ENCODE measurements at regions not wholly inside any gene's neighbourhood (a gene's known extent, or its start where the extent isn't known, plus 50 kb on each side); places are given as distances from the start of the nearest gene placed in this dataset.

DNA sequence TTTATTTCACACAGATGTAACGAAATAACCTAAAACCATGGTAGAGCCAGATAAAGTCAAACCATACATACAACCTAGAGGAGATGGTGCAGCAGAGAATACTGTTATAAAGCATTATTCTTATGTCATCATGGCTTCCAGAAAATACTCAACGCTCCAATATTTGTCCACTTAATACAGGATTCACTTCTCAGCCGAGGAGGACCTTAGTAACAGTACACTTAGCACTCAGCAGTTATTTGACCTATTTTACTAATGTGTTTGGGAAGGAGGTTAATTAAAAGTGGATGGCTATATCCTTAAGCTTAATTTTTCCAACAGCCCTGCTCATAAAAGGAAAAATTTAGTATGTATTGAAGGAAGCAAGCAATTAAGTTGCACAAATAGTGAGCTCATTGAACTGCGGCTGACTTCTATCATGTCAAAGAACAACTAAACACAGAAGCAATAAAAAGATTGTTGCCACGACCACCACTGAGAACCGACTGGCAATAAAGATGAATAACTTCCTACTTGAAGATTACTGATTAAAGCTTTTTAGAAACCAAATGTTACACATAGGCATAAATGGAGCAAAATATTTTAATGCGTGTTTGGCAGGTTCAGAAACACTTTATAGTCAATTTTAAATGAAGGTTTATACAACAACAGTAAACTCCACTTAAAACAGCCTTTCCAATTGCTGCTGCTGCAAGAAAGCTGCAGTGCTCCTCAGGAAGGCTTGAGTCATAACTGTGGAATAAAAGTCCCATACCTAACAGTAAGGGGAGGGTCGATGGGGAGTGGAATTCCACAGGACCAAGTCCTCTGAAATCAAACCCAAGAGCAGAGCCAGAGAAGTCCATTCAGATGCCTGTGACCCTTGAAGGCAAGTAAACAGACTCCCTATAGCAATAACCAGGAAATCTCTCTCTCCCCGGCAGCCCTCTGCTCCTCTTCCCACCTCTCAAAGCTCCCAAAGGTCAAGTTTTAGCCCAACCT, 218.9 kb upstream of the CDKN3 start:
- DNase-seq, result no peak

DNA sequence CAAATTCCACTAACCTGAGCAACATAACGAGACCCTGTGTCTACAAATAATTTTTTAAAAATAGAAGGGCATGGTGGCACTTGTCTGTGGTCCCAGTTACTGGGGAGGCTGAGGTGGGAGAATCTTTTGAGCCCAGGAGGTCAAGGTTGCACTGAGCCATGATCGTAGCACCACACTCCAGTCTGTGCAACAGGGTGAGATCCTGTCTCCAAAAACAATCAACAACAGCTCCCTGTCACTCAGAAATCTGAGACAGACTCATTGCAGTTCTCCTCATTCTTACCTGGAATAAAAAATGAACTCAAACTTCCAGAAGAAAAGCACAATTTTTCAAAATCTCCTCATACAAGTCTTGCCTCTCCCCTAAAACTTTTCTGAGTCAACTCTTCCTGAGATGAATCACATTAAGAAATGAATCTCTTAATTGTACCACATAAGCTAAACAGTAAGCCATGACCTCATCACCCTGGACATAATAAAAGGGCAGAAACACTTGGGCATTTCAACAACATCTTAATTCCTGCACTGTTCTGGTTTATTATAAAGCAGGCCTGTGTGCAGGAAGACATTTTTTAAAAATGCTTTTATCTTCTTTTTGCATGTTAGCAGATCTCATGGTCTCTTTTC, 214.3 kb upstream of the CDKN3 start:
- no peak for DNase-seq

DNA sequence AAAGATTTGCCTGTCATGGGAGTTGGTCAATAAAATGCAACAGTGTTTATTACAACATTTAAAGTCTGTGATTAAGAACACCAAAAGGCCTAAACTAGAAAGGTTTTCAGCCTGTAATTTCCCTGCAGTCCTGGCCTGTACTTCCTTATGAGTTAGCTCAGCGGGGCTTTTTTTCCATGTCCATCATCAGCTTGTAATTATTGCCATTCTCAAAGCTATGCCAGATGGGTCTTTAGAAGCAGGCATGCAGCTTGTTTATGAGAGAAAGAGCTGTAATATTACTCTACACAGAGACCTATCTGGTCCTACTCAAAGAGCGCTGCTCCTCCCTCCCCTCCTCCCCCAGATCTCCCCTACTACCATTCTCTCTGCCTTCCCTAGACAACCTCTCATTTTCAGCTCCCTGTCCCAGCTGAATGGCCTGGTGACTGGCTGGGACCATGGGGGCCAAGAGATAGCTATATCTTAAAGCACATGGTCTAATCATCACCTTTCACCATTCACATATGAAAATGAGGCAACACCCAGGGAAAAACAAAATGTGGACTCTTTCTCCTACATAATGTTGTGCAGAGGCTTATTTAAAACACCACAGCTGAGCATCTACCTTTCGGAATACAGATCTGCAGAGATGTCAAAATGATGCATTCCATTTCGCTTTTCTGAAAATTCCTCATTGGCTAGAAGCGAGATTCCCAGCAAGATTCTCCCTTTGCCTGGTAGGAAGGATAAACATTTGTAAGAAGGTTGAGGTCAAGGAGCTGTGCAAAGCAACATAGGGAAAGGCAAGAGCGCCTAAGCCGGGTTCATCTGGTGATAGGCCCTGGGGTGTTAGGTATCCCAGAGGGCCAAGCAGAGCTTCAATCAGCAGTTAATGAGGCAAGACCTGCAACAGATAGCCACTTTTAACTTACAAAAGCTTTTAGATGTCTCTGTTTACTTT, 209.7 kb upstream of the CDKN3 start:
- no peak for DNase-seq

DNA sequence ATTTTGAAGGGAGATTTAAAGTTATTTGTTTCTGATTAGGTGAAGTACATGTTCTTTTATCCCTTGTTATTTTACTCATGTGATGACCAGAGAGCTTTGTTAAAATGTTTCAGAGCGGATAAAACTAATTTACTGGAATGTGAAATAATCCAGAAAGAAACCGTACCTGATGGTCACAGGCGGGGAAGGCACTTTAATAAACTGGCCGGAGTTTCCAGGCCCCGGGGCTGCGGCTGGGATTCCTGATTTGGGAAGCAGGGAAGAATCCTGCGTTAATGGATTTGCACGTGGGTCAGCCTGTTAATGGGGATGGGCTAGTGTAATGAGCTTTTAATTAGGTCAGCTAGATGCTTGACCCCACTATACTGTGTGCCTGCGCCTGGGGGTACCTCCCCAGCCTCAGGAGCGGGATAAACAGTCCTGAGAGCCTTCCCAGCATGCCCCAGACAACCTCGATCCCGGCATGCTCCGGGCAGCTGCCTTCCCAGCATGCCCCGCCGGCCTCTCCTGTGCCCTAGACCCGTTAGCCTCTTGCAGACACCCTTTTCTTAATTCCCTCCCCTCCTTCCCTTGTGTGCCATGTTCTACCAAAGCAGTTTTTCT, 208.6 kb upstream of the CDKN3 start:
- no peak for DNase-seq

DNA sequence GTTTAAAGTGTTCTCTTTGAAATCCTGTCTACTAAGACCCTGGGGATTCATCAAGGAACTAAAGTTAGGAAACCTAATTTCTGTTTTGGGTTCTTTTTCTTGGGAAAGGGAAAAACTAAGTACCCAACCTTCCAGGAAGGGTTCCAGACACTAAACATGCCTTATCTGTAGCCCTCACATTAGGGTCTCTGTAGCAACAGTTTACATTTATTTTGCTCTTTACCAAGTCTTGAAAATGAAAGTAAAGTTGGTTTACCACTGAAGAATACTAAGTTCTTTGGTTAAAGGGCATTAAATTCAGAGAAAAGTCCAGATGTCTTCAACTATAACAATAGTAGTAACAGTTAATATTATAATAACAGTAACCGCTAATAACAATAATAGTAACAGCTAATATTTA, 207.5 kb upstream of the CDKN3 start:
- DNase-seq, result no peak

DNA sequence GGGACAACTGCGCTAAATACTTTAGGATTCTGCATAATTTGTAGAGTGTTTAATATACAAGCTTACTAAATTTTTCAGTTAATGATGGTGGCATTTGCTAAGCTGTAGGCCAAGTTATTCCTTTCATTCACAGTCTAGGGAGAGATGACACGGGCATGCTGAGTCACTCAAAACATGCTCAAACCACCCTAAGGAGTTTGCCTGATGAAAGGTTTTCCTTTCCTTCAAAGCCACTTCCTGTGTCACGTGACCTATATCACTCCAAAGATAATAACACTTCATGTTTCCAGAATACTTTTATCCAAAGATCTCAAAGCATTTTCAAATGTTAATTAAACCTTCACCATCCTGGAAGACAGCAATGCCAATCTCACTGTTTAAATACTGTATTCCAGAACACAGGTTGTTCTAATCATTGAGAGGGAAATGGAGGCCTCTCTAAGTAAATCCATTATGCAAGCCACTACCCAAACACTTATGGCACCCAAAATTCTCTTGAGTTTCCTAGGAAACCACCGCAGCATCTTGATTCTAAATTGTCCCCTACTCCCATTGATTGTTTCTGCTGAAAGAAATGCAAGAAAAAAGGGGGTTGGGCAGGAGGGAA, 207.0 kb upstream of the CDKN3 start:
- DNase-seq, result no peak

DNA sequence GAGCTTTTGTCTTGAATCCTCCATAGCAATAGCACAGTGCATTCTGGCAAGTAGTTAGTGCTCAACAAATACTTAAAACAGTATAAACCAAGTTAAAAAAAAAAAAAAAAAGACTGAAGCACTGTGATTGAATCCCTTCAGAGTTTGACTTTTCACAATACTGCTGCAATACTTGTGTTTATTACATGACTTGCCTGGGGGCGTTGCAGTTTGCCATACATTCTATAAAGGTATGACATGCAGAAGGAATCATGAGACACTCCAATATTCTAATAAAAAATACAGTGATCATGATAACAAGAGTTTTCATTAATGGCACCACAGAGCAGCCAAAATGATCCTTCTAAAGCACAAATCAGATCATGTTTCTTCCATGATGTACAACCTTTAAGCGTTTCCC, 205.0 kb upstream of the CDKN3 start:
- no peak for DNase-seq

DNA sequence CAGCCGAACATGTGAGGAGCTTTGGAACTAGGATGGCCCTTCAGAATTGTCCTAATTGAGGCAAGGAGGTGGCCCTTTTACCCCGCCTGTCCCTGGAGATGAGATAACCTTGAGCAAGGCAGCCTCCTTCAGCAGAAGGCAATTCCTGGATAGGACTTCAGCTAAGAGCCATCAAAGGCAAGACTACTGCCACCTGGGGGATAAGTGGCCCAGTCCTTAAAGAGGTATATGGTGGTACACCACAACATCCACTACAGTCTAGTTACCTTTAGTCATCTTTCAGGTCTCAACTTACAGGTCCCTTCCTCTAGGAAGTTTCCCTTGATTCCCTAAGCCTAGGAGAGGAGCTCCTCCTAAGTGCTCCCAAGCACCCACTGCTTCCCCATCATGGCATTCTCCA, 204.2 kb upstream of the CDKN3 start:
- no peak for DNase-seq

DNA sequence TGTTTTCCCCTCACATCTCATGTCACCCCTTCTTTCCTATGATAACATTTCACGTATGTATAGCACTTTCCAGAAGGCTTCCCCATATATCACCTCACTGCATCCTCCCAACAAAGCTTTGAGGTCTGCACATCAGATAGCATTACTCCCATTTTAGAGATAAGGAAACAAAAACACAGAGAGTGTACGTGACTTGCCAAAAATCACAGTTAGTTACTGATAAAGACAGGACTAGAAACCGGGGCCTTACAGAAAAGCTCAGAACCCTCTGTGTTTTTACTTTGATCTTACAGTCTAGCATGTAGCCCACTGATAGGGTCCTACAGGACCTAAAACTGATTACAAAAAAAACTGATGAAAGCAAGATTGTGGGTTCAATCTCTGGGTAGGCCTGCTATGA, 202.9 kb upstream of the CDKN3 start:
- no peak for DNase-seq

DNA sequence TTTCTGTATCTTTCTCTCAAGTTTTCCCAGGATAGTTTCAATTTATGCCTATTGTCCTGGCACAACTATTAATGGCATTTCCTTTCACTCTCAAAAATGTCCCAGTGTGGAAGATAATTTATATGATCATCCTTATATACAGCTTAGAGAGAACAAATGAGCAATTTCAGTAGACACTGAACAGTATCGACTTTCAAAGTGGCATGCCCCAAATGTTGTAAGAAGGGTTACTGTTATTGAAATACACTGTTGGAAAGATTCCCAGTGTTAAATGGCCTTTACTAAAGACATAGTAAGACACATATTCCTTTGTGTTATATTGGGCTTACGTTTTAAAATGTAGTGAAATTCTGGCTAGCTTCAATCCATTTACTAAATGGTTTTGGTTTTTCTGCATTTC, 202.3 kb upstream of the CDKN3 start:
- no peak for DNase-seq

DNA sequence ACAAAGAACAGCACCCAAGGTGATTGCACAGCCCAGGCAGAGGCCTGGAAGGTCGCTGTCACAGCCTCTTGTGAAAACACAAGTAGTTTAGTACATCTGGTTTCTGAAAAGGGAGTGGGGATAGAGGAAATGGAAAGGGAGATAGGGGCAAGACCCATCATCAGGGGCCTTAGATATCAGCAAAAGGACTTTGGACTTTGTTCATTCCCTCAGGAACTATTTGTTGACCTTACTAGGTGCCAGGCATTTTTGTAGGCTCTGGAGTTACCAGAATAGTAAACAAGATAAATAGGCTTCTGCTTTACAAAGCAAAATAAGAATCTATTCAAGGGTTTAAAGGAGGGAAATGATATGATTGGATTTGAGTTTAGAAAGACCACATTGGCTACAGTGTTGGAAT, 199.4 kb upstream of the CDKN3 start:
- DNase-seq, result no peak

DNA sequence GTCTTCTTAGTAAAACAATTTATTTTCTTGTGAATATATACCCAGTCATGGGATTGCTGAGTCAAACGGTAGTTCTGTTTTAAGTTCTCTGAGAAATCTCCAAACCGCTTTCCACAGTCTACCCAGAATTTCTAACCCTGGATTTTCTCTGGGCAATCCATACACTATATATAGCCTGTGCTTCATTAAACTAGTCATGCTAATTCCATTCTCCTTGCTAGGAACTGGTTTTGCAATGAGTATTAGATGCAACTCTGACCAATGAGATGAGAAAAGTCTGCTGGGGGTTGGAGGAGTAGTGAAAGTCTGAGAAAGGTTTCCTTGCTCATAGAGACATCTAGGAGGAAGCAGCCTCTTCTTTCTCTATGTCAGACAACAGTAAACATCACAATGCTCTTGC, 196.1 kb upstream of the CDKN3 start:
- DNase-seq, result no peak

DNA sequence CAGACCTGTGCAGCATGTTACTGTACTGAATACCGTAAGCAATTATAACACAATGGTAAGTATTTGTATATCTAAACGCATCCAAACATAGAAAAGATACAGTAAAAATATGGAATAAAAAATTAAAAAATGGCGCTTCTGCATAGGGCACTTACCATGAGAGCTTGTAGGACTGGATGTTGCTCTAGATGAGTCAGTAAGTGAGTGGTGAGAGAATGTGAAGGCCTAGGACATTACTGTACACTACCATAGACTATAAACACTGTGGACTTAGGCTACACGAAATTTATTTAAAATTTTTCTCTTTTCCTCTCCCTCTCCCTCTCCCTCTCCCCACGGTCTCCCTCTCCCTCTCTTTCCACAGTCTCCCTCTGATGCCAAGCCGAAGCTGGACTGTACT, 194.5 kb upstream of the CDKN3 start:
- no peak for DNase-seq

DNA sequence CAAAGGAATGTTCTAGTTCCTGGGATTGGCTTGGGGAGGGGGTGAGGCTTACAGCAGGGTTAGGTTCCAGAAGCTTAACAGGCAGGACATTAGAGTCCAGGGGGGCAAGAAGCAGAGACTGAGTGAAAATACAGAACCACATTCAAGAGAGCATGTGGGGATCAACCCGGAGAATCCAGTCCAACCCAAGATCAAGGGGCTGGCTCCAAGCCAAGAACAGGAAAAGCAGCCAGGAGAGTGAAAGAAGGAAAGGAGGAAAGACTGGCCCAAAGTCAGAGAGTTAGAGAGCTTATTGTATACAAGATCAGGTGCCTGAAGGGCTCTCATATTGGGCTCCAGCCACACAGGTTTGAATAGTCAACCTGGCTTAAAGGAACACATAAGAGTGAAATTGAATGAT, 190.3 kb upstream of the CDKN3 start:
- DNase-seq, result no peak

DNA sequence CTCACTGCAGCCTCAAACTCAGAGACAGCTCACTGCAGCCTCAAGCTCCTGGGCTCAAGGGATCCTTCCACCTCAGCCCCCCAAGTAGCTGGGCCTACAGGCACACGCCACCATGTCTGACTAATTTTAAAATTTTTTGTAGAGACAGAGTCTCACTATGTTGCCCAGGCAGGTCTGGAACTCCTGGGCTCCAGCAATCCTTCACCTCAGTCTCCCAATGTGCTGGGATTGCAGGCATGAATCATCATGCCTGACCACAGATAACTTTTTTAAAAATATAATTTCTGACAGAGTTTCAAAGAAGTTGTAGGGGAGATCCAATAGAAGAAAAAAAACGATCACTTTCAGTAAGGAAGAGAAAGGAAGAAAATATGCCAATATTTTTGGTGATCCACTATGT, 189.7 kb upstream of the CDKN3 start:
- DNase-seq, result no peak

DNA sequence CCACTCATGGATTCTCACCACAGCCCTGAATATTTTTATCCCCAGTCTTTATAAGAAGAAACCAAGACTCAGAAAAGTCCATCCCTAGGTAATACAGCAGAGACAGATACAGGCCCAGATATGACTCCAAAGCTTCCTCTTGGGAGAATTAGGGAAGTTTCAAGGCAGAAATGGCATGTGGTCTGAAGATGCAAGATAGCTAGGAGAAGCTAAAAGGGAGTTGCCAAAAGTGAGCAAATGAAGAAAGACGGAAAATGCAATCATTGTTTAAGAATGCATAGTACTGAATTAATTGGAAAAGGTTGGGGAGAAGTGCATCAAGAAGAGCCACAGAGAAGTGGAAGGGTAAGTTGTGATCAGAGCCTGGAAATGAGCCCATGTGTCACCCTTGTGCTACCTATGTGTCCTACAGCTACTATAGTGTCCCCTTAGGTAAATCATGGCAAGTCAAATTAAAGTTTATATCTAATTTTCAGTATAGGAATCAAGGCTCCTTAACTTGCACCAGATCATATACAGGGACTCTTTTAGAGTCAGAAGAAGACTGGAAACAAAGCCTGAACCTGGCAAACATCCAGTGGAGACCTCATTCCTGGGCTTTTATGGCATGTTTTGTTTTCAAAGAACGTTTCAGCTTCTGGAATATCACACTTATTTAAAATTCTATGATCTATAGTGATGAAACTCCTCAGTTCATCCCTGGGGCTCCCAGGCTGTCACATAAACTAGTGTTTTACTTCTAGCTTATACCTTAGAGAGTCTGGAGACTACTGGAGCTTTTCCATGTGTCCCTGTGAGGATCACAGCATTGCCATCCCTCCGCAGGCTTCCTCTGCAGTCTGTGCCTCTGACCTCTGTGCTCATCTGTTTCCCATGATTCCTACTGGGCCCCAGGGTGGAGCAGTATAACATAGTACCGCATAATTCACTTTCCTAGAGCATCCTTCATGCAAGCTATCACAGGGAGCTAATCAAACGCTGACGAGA, 189.0 kb upstream of the CDKN3 start:
- no peak for DNase-seq

DNA sequence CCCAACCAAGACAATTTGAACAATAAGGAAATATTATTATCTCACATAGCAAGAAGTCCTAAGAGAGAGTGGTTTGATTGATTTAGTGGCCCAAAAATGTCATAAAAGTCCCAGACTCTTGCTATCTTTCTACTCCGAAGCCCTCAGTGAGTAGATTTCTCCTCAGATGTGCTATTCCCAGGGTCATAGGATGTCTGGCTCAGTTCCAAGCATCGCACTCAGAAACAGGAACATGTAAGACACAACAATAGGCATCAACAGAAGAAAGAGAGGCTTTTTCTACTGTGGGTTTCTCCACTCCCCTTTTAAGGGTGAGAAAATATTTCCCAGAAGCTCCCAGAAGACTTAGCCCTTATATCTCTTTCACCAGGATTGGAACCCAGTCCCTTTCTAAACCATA, 188.1 kb upstream of the CDKN3 start:
- DNase-seq, result no peak

DNA sequence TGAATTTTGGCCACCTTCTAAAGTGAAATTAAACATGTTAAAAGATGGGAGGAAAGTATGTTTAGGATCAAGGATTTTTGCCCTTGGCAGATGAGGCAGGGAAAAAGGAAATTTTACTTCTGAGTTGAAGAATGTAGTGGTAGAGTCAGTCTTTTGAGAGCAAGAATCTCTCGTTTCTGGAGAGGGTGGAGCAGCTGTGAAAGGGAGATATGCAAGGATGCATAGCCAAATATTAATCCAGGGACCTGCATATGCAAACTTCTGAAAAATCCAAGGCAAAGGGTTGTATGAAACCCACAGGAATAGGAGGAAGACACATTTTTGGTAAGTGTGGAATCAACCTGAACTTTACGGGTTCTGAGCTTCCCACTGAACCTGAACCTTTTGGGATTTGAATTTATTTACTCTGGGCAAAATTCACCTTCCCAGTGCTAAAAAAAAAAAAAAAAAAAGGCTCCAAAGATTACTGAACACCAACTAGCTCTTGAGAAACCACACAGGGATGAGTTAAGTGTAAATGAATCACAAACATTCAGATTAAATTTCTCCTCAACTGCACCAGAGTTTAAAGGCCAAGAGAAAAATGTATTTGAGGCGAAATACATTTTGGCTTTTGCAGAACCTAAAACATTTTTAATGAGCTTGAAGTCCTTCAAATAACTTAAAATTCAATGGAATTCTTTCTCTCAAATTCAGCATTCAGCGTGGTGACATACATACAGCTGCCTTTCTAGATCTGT, 187.1 kb upstream of the CDKN3 start:
- no peak for DNase-seq

DNA sequence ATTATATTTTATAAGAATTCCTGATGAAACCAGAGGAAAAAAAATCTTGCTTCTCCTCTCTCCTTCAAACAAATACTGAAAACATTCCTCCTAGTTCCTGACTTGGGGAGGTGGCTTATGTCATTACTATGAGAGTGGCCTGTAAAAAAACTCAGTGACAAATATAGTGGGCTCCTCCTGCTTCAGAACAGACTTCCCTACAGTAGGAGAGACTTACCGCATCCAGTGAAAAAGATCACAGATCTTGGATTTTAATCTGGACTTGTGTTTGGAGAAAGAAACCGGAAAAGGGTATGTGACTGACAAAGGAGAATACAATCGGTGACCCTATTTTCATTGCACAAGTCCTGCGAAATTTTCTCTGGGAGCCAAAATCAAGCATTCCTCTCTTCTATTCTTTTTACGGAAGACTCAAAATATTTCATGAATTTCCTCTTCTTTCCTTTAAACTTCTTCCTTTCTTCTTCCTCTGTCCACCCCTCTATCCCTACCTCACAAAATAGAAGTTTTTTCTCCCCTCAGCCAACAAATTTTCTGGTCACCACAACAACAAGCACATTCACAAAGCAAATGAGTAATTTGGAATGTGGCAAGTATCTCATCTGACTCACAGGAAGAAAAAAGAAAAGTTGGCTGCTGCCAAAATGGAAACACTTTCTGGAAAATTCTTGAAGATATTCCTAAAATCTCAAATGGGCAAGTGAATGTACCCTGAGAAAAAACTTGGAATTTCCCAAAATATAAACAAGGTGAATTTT, 185.1 kb upstream of the CDKN3 start:
- no peak for DNase-seq

DNA sequence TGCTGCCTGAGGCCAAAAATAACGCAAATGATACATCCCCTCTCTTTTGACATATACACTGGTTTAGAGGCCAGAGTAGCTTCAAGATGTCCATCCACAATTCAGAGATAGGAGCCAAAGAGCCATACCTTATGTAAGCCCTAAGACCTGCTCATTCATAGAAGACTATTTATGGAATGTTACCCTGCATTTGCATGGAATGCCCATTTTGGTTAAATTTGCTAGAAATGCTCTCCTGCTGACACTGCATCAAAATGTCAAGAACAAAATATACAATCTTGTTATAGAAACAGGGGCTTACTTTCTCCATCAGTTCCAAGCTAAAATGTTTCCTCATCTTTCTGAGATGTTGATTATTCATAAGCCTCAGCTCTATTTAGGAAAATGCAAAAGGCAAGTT, 183.3 kb upstream of the CDKN3 start:
- no peak for DNase-seq
